SK-N-SH treated with all-trans-retinoic acid at 6 μM for 48 hours (cell line): ENCODE measurements at regions not wholly inside any gene's neighbourhood (a gene's known extent, or its start where the extent isn't known, plus 50 kb on each side); places are given as distances from the start of the nearest gene placed in this dataset.

ENCODE experiments used
- ATAC-seq: fragments of 200-7000 bp; cut with Tn5 transposase; 3 replicates; pipeline ENCODE4 v1.9.1; 2020; ENCODE audit warnings: mild to moderate bottlenecking, moderate library complexity
- ARNTL ChIP-seq: fragments of 450-650 bp; formaldehyde crosslinking; IDR thresholded peaks from 2 replicates; pipeline ENCODE4 v1.5.0; 2020; ENCODE audit warnings: low read depth, mild to moderate bottlenecking, moderate library complexity, borderline replicate concordance
- BACH2 ChIP-seq: fragments of 250-450 bp; sonication (Bioruptor Pico); IDR thresholded peaks from 2 replicates; pipeline ENCODE4 v1.9.0; 2021; ENCODE audit warnings: mild to moderate bottlenecking, borderline replicate concordance
- CSDC2 ChIP-seq: fragments of 250-450 bp; sonication (Bioruptor Pico); IDR thresholded peaks from 2 replicates; pipeline ENCODE4 v1.5.0; 2020; ENCODE audit warnings: mild to moderate bottlenecking, moderate library complexity
- ESRRG ChIP-seq: fragments of 250-450 bp; sonication (Bioruptor Pico); IDR thresholded peaks from 2 replicates; pipeline ENCODE4 v1.6.1; 2021; ENCODE audit warnings: mild to moderate bottlenecking
- GLIS3 ChIP-seq: fragments of 250-450 bp; sonication (Bioruptor Pico); IDR thresholded peaks from 2 replicates; pipeline ENCODE4 v1.5.0; 2020; ENCODE audit warnings: mild to moderate bottlenecking, moderate library complexity
- ISL1 ChIP-seq: fragments of 250-450 bp; sonication (Bioruptor Pico); IDR thresholded peaks from 2 replicates; pipeline ENCODE4 v2.1.2; 2022; ENCODE audit warnings: mild to moderate bottlenecking, moderate library complexity
- OSR1 ChIP-seq: fragments of 250-450 bp; sonication (Bioruptor Pico); IDR thresholded peaks from 2 replicates; pipeline ENCODE4 v1.8.0; 2022; ENCODE audit warnings: moderate library complexity, mild to moderate bottlenecking, inconsistent platforms
- PATZ1 ChIP-seq: fragments of 250-450 bp; sonication (Bioruptor Pico); IDR thresholded peaks from 2 replicates; pipeline ENCODE4 v1.8.0; 2020; ENCODE audit warnings: mild to moderate bottlenecking, moderate library complexity, borderline replicate concordance
- POU6F1 ChIP-seq: fragments of 250-450 bp; sonication (Bioruptor Pico); IDR thresholded peaks from 2 replicates; pipeline ENCODE4 v1.8.0; 2021; ENCODE audit warnings: low read depth, mild to moderate bottlenecking, moderate library complexity, borderline replicate concordance
- RARB ChIP-seq: fragments of 250-450 bp; sonication (Bioruptor Pico); IDR thresholded peaks from 2 replicates; pipeline ENCODE4 v1.8.0; 2021; ENCODE audit warnings: mild to moderate bottlenecking, moderate library complexity
- SNAI2 ChIP-seq: fragments of 250-450 bp; sonication (Bioruptor Pico); IDR thresholded peaks from 2 replicates; pipeline ENCODE4 v1.5.0; 2020; ENCODE audit warnings: mild to moderate bottlenecking, moderate library complexity
- TCF4 ChIP-seq: fragments of 250-450 bp; sonication (Bioruptor Pico); IDR thresholded peaks from 2 replicates; pipeline ENCODE4 v1.8.0; 2021; ENCODE audit warnings: mild to moderate bottlenecking, moderate library complexity, borderline replicate concordance
- TOX ChIP-seq: fragments of 250-450 bp; sonication (Bioruptor Pico); IDR thresholded peaks from 2 replicates; pipeline ENCODE4 v1.8.0; 2021; ENCODE audit warnings: mild to moderate bottlenecking, moderate library complexity, borderline replicate concordance
- TSHZ2 ChIP-seq: fragments of 250-450 bp; sonication (Bioruptor Pico); IDR thresholded peaks from 2 replicates; pipeline ENCODE4 v1.5.0; 2020; ENCODE audit warnings: mild to moderate bottlenecking, moderate library complexity
- ZC3H10 ChIP-seq: fragments of 250-450 bp; sonication (Bioruptor Pico); IDR thresholded peaks from 2 replicates; pipeline ENCODE4 v1.5.1; 2021; ENCODE audit warnings: mild to moderate bottlenecking, moderate library complexity
- ZFP3 ChIP-seq: fragments of 250-450 bp; sonication (Bioruptor Pico); IDR thresholded peaks from 2 replicates; pipeline ENCODE4 v1.5.0; 2020; ENCODE audit warnings: mild to moderate bottlenecking, moderate library complexity
- ZFP30 ChIP-seq: fragments of 450-650 bp; formaldehyde crosslinking; IDR thresholded peaks from 2 replicates; pipeline ENCODE4 v1.5.0; 2022; ENCODE audit warnings: mild to moderate bottlenecking, moderate library complexity
- ZNF565 ChIP-seq: fragments of 450-650 bp; formaldehyde crosslinking; conservative IDR thresholded peaks from 2 replicates; pipeline ENCODE4 v1.5.0; 2020; ENCODE audit warnings: low read depth, mild to moderate bottlenecking, moderate library complexity
- ZNF70 ChIP-seq: fragments of 450-650 bp; formaldehyde crosslinking; IDR thresholded peaks from 2 replicates; pipeline ENCODE4 v1.5.0; 2020; ENCODE audit warnings: mild to moderate bottlenecking, moderate library complexity
- ZNF8 ChIP-seq: fragments of 450-650 bp; formaldehyde crosslinking; IDR thresholded peaks from 2 replicates; pipeline ENCODE4 v1.5.0; 2020; ENCODE audit warnings: mild to moderate bottlenecking, moderate library complexity
- TF ChIP-seq, protein P1 (sequence below): fragments of 250-450 bp; sonication (Bioruptor Pico); IDR thresholded peaks from 2 replicates; pipeline ENCODE4 v1.5.1; 2021; ENCODE audit warnings: mild to moderate bottlenecking, moderate library complexity
- TF ChIP-seq, protein P2 (sequence below): fragments of 250-450 bp; sonication (Bioruptor Pico); IDR thresholded peaks from 2 replicates; pipeline ENCODE4 v1.5.1; 2020; ENCODE audit warnings: low read depth, mild to moderate bottlenecking, moderate library complexity

- no peak for TF ChIP-seq ZFP30 (CRISPR knock-in tag)
- no peak for TF ChIP-seq ZC3H10
- TF ChIP-seq ZNF70 (CRISPR knock-in tag), result no peak
- no peak for TF ChIP-seq ZNF565
- TF ChIP-seq ESRRG (CRISPR knock-in tag), result no peak
- no peak for TF ChIP-seq PATZ1 (CRISPR knock-in tag)
- no peak for TF ChIP-seq TOX (CRISPR knock-in tag)
- TF ChIP-seq CSDC2 (CRISPR knock-in tag), result no peak
- TF ChIP-seq POU6F1 (CRISPR knock-in tag), result no peak
- no peak for TF ChIP-seq ZNF8
- no peak for TF ChIP-seq RARB
- TF ChIP-seq GLIS3, result no peak
- no peak for TF ChIP-seq BACH2 (CRISPR knock-in tag)
- TF ChIP-seq, protein P1, sequence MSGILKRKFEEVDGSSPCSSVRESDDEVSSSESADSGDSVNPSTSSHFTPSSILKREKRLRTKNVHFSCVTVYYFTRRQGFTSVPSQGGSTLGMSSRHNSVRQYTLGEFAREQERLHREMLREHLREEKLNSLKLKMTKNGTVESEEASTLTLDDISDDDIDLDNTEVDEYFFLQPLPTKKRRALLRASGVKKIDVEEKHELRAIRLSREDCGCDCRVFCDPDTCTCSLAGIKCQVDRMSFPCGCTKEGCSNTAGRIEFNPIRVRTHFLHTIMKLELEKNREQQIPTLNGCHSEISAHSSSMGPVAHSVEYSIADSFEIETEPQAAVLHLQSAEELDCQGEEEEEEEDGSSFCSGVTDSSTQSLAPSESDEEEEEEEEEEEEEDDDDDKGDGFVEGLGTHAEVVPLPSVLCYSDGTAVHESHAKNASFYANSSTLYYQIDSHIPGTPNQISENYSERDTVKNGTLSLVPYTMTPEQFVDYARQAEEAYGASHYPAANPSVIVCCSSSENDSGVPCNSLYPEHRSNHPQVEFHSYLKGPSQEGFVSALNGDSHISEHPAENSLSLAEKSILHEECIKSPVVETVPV (CRISPR knock-in tag), result no peak
- TF ChIP-seq, protein P2, sequence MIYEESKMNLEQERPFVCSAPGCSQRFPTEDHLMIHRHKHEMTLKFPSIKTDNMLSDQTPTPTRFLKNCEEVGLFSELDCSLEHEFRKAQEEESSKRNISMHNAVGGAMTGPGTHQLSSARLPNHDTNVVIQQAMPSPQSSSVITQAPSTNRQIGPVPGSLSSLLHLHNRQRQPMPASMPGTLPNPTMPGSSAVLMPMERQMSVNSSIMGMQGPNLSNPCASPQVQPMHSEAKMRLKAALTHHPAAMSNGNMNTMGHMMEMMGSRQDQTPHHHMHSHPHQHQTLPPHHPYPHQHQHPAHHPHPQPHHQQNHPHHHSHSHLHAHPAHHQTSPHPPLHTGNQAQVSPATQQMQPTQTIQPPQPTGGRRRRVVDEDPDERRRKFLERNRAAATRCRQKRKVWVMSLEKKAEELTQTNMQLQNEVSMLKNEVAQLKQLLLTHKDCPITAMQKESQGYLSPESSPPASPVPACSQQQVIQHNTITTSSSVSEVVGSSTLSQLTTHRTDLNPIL (CRISPR knock-in tag), result no peak
- no peak for TF ChIP-seq TCF4 (CRISPR knock-in tag)
- TF ChIP-seq OSR1 (CRISPR knock-in tag), result no peak
- TF ChIP-seq TSHZ2, result no peak
- TF ChIP-seq ISL1 (CRISPR knock-in tag), result no peak
- no peak for TF ChIP-seq ZFP3
- no peak for ATAC-seq
These were observed 1070.3 kb downstream of the SUCLG1 start for GRCh38 chr2:83388804-83389203.

DNA sequence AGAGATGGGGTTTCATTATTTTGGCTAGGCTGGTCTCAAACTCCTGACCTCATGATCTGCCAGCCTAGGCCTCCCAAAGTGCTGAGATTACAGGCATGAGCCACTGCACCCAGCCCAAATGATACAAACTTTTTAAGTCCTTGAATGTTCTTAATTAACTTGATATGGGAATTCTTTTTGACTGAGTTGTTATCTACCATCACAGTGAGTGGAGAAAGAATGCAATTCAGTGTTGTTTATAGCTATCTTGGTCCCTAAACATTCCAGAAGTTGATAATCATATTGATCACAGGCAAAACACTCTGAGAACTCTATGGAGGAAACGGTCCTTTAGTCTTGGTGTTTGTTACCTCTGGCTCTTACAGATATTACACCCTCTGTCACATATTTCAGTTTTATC, 1072.5 kb downstream of the SUCLG1 start:
- no peak for ATAC-seq

More for the DNA sequence above, 1072.5 kb downstream of the SUCLG1 start:
- TF ChIP-seq, protein P1 (CRISPR knock-in tag), result no peak
- TF ChIP-seq ZFP30 (CRISPR knock-in tag) (no peak), ZNF70 (CRISPR knock-in tag) (no peak), OSR1 (CRISPR knock-in tag) (no peak), ARNTL (CRISPR knock-in tag) (no peak), PATZ1 (CRISPR knock-in tag) (no peak), RARB (no peak), BACH2 (CRISPR knock-in tag) (no peak), TOX (CRISPR knock-in tag) (no peak), SNAI2 (CRISPR knock-in tag) (no peak), ZC3H10 (no peak), GLIS3 (no peak), ISL1 (CRISPR knock-in tag) (no peak), ZNF8 (no peak), TCF4 (CRISPR knock-in tag) (no peak), ZFP3 (no peak), ZNF565 (no peak)
- TF ChIP-seq, protein P2 (CRISPR knock-in tag), result no peak
